GM23338 (cell line): ENCODE measurements at regions not wholly inside any gene's neighbourhood (a gene's known extent, or its start where the extent isn't known, plus 50 kb on each side); places are given as distances from the start of the nearest gene placed in this dataset.

Experiments used
- ATAC-seq: fragments of 200-7000 bp; cut with Tn5 transposase; 3 replicates; pipeline ENCODE4 v1.9.1; 2020
- DNase-seq: peaks from one replicate; pipeline ENCODE4 v3.0.0-alpha.2; 2015; ENCODE audit warnings: low spot score
- H2AFZ ChIP-seq: fragments of 200-600 bp; sonication (generic); 2 replicates; pipeline ENCODE4 v1.8.0; 2016; ENCODE audit warnings: antibody characterized with exemption, mild to moderate bottlenecking, moderate library complexity
- H3F3A ChIP-seq: fragments of 200-600 bp; sonication (generic); replicated peaks from 2 replicates; pipeline ENCODE4 v1.8.0; 2017; ENCODE audit warnings: antibody characterized with exemption, mixed run types, low read depth
- H3K27ac ChIP-seq: fragments of 200-600 bp; sonication (generic); 2 replicates; pipeline ENCODE4 v1.6.1; 2016; ENCODE audit warnings: low read depth
- H3K27me3 ChIP-seq: fragments of 200-600 bp; sonication (generic); 2 replicates; pipeline ENCODE4 v1.8.0; 2016; ENCODE audit warnings: mild to moderate bottlenecking, mixed run types, moderate library complexity; ENCODE audit not compliant: insufficient read depth
- H3K36me3 ChIP-seq: fragments of 200-600 bp; sonication (generic); 2 replicates; pipeline ENCODE4 v1.8.0; 2016; ENCODE audit warnings: mild to moderate bottlenecking; ENCODE audit not compliant: insufficient read depth
- H3K4me1 ChIP-seq: fragments of 200-600 bp; sonication (generic); 2 replicates; pipeline ENCODE4 v1.8.0; 2016; ENCODE audit warnings: mild to moderate bottlenecking, moderate library complexity; ENCODE audit not compliant: insufficient read depth
- H3K4me2 ChIP-seq: fragments of 200-600 bp; sonication (generic); 2 replicates; pipeline ENCODE4 v1.7.1; 2017; ENCODE audit warnings: mixed run types
- H3K4me3 ChIP-seq: fragments of 200-600 bp; sonication (generic); 2 replicates; pipeline ENCODE4 v1.6.1; 2016; ENCODE audit warnings: mixed run types
- H3K79me2 ChIP-seq: fragments of 200-600 bp; sonication (generic); replicated peaks from 2 replicates; pipeline ENCODE4 v1.8.0; 2017; ENCODE audit warnings: mild to moderate bottlenecking; ENCODE audit not compliant: insufficient read depth
- H3K9me2 ChIP-seq: fragments of 200-600 bp; sonication (generic); 2 replicates; pipeline ENCODE4 v1.8.0; 2017; ENCODE audit not compliant: insufficient read depth
- H4K20me1 ChIP-seq: fragments of 200-600 bp; sonication (generic); replicated peaks from 2 replicates; pipeline ENCODE4 v1.8.0; 2017; ENCODE audit warnings: mild to moderate bottlenecking; ENCODE audit not compliant: insufficient read depth
- H3K27ac Mint-ChIP-seq: 2 replicates; pipeline ENCODE4 v1.8.0; 2020; ENCODE audit warnings: inconsistent platforms, mild to moderate bottlenecking, moderate library complexity, mixed read lengths
- H3K27me3 Mint-ChIP-seq: 3 replicates; pipeline ENCODE4 v1.8.0; 2022; ENCODE audit warnings: low read depth, mild to moderate bottlenecking, moderate library complexity, mixed read lengths, inconsistent platforms; ENCODE audit not compliant: insufficient read depth, poor library complexity
- H3K36me3 Mint-ChIP-seq: 3 replicates; pipeline ENCODE4 v1.8.0; 2021; ENCODE audit warnings: low read depth, mild to moderate bottlenecking, inconsistent platforms, moderate library complexity, mixed read lengths
- H3K4me1 Mint-ChIP-seq: 3 replicates; pipeline ENCODE4 v1.8.0; 2020; ENCODE audit warnings: mild to moderate bottlenecking, inconsistent platforms, mixed read lengths
- H3K4me3 Mint-ChIP-seq: 3 replicates; pipeline ENCODE4 v1.8.0; 2021; ENCODE audit warnings: moderate library complexity, mild to moderate bottlenecking, inconsistent platforms, mixed read lengths
- H3K9me3 Mint-ChIP-seq: 3 replicates; pipeline ENCODE4 v1.8.0; 2020; ENCODE audit warnings: moderate library complexity, mild to moderate bottlenecking, inconsistent platforms, mixed read lengths
- CREB1 ChIP-seq: fragments of 250-450 bp; sonication (Bioruptor Pico); IDR thresholded peaks from 2 replicates; pipeline ENCODE4 v1.5.0; 2020; ENCODE audit warnings: low read depth, mild to moderate bottlenecking, moderate library complexity
- CTCF ChIP-seq, 2 experiments: fragments of 200-600 bp in 1 of 2; sonication (generic) in 1 of 2; conservative IDR thresholded peaks; 2 replicates each; pipeline versions ENCODE4 v1.5.1 to v1.6.1; 2016 to 2017; ENCODE audit warnings: antibody characterized with exemption in 2 of 2, low read depth in 2 of 2, mild to moderate bottlenecking in 2 of 2, moderate library complexity in 1 of 2
- EZH2 ChIP-seq: fragments of 200-600 bp; sonication (generic); IDR thresholded peaks from one replicate; pipeline ENCODE4 v1.8.0; 2017; ENCODE audit warnings: antibody characterized with exemption, mild to moderate bottlenecking, low read depth; ENCODE audit not compliant: unreplicated experiment
- EZH2phosphoT487 ChIP-seq: fragments of 200-600 bp; sonication (generic); IDR thresholded peaks from one replicate; pipeline ENCODE4 v1.8.1; 2018; ENCODE audit warnings: antibody characterized with exemption; ENCODE audit not compliant: unreplicated experiment
- JUNB ChIP-seq: IDR thresholded peaks from one replicate; pipeline ENCODE4 v1.6.1; 2016; ENCODE audit warnings: antibody characterized with exemption; ENCODE audit not compliant: unreplicated experiment
- NANOG ChIP-seq: IDR thresholded peaks from 2 replicates; pipeline ENCODE4 v1.6.1; 2016; ENCODE audit warnings: antibody characterized with exemption, borderline replicate concordance
- POLR2AphosphoS5 ChIP-seq: IDR thresholded peaks from 2 replicates; pipeline ENCODE4 v1.6.1; 2016; ENCODE audit warnings: antibody characterized with exemption, low read depth
- REST ChIP-seq: IDR thresholded peaks from one replicate; pipeline ENCODE4 v1.6.1; 2018; ENCODE audit warnings: antibody characterized with exemption; ENCODE audit not compliant: unreplicated experiment
- STAT1 ChIP-seq: IDR thresholded peaks from one replicate; pipeline ENCODE4 v1.6.1; 2016; ENCODE audit warnings: antibody characterized with exemption; ENCODE audit not compliant: unreplicated experiment
- ZNF331 ChIP-seq: fragments of 250-450 bp; sonication (Bioruptor Pico); IDR thresholded peaks from 2 replicates; pipeline ENCODE4 v1.5.0; 2020; ENCODE audit warnings: low read depth, mild to moderate bottlenecking, moderate library complexity
- ZNF462 ChIP-seq: fragments of 250-450 bp; sonication (Bioruptor Pico); IDR thresholded peaks from 2 replicates; pipeline ENCODE4 v1.5.0; 2020; ENCODE audit warnings: mild to moderate bottlenecking, moderate library complexity

DNA sequence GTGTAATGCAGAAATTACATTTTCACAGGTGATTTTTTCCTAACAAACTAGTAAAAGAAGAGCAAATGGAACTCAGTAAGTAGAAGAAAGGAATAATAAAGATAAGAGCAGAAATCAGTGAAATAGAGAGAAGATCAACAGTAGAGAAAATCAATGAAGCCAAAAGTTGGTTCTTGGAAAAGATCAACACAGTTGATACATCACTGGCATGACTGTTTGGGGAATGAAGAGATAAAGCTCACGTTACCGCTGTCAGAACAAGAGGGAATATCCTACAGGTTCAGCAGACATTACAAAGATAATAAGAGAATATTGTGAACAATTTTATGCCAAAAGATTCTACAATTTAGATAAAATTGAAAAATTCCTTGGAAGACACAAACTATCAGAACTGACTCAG lies 146.4 kb downstream of the ACTR3B start:
- H3K4me1 Mint-ChIP-seq: peaks cover 4% of the 10 kb centered on the region; the same call in 1 of the 3 replicates
- ATAC-seq (no peak), DNase-seq (no peak)
- 0 out of 3 replicates have a peak, but pooled peaks cover 1% of the 10 kb centered on the region for H3K9me3 Mint-ChIP-seq
- H3K36me3 ChIP-seq: no peaks in the 10 kb centered on the region
- H3K79me2 ChIP-seq: no peaks in the 10 kb centered on the region
- peaks cover 2% of the 10 kb centered on the region for H3K27me3 Mint-ChIP-seq
- H3F3A ChIP-seq: no peaks in the 10 kb centered on the region
- H3K9me2 ChIP-seq: no peaks in the 10 kb centered on the region
- H3K4me3 ChIP-seq: no peak overlapping the region
- H3K4me3 Mint-ChIP-seq: no peak overlapping the region
- H3K27ac Mint-ChIP-seq: no peak overlapping the region
- H3K27ac ChIP-seq: no peak overlapping the region
- H3K4me1 ChIP-seq: no peaks in the 10 kb centered on the region
- TF ChIP-seq STAT1: no peak
- no peak for TF ChIP-seq REST
- TF ChIP-seq EZH2phosphoT487: no peak
- TF ChIP-seq ZNF331 (CRISPR knock-in tag): no peak
- TF ChIP-seq ZNF462 (CRISPR knock-in tag): no peak
- no peak for TF ChIP-seq JUNB
- TF ChIP-seq CTCF (conservative IDR thresholded peaks at IDR 0.05; ENCODE audit: low read depth in 2 of 2): no peak
- no peak for TF ChIP-seq EZH2
- TF ChIP-seq NANOG: no peak
- TF ChIP-seq CREB1 (CRISPR knock-in tag): no peak
- no peak for TF ChIP-seq POLR2AphosphoS5
- H3K36me3 Mint-ChIP-seq: no peaks in the 10 kb centered on the region; the same call in 2 of the 3 replicates
- H4K20me1 ChIP-seq: no peaks in the 10 kb centered on the region
- no peak overlapping the region for H3K4me2 ChIP-seq
- no peaks in the 10 kb centered on the region for H3K27me3 ChIP-seq
- H2AFZ ChIP-seq: no peak overlapping the region
